HG03571 (cell line): ENCODE measurements at regions not wholly inside any gene's neighbourhood (a gene's known extent, or its start where the extent isn't known, plus 50 kb on each side); places are given as distances from the start of the nearest gene placed in this dataset.
"Not testable (repeated sequence)": the region's sequence is repeated elsewhere in the genome, so short reads cannot be mapped to it uniquely, and the experiment has no call there.

Experiments used
- ATAC-seq: cut with Tn5 transposase; IDR thresholded peaks from one replicate; pipeline ENCODE4 v1.9.1; 2021; ENCODE audit not compliant: unreplicated experiment

GRCh38 chr20:26134606-26135005 lies 438.0 kb upstream of the ZNF337 start:
- ATAC-seq, result no peak

GRCh38 chr20:26133794-26134193 lies 437.1 kb upstream of the ZNF337 start:
- not testable (repeated sequence) for ATAC-seq

- ATAC-seq, result not testable (repeated sequence)
Measured at GRCh38 chr20:26120920-26121319, 424.3 kb upstream of the ZNF337 start.

GRCh38 chr20:26094498-26094897 lies 397.8 kb upstream of the ZNF337 start:
- ATAC-seq, result not testable (repeated sequence)

- ATAC-seq, result not testable (repeated sequence)
Measured at GRCh38 chr20:26091921-26092320, 395.3 kb upstream of the ZNF337 start.

- not testable (repeated sequence) for ATAC-seq
Measured at GRCh38 chr20:26086195-26086594, 389.5 kb upstream of the ZNF337 start.

- ATAC-seq, result not testable (repeated sequence)
Measured at GRCh38 chr20:26073972-26074371, 377.3 kb upstream of the ZNF337 start.

- ATAC-seq, result not testable (repeated sequence)
Measured at GRCh38 chr20:26059324-26059723, 362.7 kb upstream of the ZNF337 start.

- not testable (repeated sequence) for ATAC-seq
Measured at GRCh38 chr20:26058446-26058845, 361.8 kb upstream of the ZNF337 start.

GRCh38 chr20:26057135-26057752 lies 360.6 kb upstream of the ZNF337 start:
- ATAC-seq, result not testable (repeated sequence)

- ATAC-seq, result not testable (repeated sequence)
Measured at GRCh38 chr20:26025792-26026191, 329.1 kb upstream of the ZNF337 start.

- ATAC-seq, result not testable (repeated sequence)
Measured at GRCh38 chr20:26010942-26011276, 314.3 kb upstream of the ZNF337 start.

- ATAC-seq, result not testable (repeated sequence)
Measured at GRCh38 chr20:26010224-26010941, 313.7 kb upstream of the ZNF337 start.

GRCh38 chr20:26009402-26010223 lies 313.0 kb upstream of the ZNF337 start:
- ATAC-seq, result not testable (repeated sequence)

- ATAC-seq, result not testable (repeated sequence)
Measured at GRCh38 chr20:26008026-26008425, 311.4 kb upstream of the ZNF337 start.

GRCh38 chr20:26006164-26006563 lies 309.5 kb upstream of the ZNF337 start:
- not testable (repeated sequence) for ATAC-seq

GRCh38 chr20:26003959-26004358 lies 307.3 kb upstream of the ZNF337 start:
- ATAC-seq, result not testable (repeated sequence)

- not testable (repeated sequence) for ATAC-seq
Measured at GRCh38 chr20:25997367-25998038, 300.9 kb upstream of the ZNF337 start.

- no peak for ATAC-seq
Measured at GRCh38 chr20:25992146-25992545, 295.5 kb upstream of the ZNF337 start.

GRCh38 chr20:25991756-25992130 lies 295.1 kb upstream of the ZNF337 start:
- no peak for ATAC-seq
